Activated CD4-positive, alpha-beta T cell treated with anti-CD3 and anti-CD28 coated beads for 1 hour (primary cell): ENCODE measurements at regions not wholly inside any gene's neighbourhood (a gene's known extent, or its start where the extent isn't known, plus 50 kb on each side); places are given as distances from the start of the nearest gene placed in this dataset.

Experiments used
- DNase-seq: peaks from one replicate; pipeline ENCODE4 v3.0.0-alpha.2; 2020

DNA sequence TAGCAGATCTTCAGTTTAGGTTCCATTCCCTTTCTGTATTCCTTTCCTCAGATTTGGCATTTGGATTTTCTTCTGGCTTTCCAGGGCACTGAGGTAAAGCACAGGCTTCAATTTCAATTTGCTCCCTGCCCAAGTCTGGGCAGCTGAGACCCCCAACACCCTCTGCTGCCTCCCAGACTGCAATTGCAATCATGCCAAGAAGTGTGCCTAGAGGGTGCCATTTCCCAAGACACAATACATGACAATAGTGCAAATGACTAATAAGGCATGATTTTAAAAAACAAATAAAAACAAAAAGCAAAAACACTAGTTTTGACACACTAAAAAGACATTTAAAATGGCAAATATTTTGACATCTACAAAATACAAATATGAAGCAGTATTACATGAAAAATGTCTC is 364.8 kb downstream of the EPM2A start:
- no peak for DNase-seq

DNA sequence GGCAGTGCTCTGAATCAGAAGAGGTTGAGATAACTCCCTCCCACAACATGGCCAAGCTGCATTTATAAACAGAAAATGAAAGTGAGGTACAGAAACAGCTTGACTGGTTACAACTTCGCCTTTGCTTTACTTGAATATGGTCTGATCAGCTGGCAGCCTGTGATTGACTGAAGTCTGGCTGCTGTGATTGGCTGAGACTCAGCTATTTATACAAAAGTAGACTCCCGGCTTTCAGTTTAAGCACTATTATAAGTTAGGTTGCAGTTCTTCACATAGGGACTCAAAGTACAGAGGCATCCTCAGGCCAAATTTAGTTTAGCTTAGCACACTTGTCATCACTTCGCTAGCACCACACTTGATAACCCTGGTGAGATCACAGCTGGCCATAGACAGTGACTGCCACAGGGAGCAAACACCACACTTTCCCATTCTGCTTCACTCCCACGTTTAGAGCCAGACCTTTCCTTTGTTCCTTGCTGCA is 362.6 kb downstream of the EPM2A start:
- DNase-seq: no peak

DNA sequence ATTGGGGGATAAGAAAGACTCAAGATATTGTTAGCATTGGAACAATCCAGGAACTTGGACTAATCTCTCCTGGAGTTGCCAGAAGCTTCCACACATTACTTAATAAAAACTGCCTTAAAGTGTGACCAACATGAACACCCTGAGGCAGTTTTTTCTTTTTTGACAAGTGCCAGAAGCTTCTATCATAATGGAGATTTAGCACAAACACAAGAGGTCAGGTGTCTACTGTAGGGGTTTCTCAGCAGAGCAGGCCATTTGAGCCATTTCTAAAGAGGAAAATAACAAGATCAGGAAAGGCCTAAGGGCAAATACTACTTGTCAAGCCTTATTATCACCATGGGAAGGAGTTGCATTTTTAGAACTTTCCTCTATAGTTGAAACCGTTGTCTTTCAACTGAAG is 361.5 kb downstream of the EPM2A start:
- no peak for DNase-seq

DNA sequence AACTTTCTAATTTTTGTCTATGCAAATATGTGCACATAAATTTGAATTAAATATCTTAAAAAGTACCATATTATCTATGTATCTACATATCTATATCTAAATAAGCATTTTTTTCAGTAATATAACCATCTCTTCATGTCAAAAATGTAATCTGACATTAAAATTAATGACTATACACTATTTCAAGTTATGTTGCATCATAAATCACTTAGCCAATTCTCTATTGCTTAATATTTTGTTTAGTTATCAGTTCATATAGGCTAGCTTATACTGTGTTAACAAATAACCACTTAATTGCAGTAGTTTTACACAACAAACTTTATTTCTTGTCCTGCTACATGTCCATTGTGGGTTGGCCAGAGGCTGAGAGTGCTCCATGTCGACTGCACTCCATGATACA is 360.8 kb downstream of the EPM2A start:
- DNase-seq: no peak

DNA sequence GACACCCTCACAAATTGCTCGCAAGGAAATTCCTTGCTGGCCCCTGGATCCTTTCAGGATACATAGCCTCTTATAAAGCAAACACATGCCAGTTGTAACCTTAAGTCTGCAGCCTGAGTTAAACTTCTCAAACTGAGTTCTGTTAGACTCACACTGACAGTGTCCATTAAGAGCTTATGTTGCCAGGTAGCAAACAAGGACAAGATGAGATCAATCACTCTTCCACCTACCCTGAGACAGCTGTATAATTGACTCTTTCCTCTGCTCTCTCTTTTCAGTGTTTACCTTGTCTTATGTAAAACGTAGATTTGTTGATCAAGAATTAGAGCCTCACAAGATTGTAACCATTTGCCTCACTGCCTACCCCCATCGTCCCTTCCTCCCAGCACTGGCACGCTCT is 359.8 kb downstream of the EPM2A start:
- no peak for DNase-seq

DNA sequence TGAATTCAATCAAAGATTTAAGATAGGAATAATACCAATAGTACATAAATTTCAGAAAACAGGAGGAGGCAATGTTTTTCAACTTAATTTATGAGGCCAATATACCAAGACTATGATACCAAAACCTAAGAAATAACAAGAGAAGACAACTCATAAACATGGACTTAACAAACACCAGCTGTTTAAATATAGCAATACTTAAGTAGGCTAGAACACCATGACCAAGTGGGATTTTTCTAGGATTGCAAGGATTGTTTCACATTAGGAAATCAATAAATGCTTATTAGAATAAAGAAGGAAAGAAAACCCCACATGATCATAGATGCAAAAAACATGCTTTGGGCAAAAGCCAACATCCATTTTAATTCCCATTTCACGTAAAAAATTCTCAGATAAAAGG is 355.1 kb downstream of the EPM2A start:
- no peak for DNase-seq

DNA sequence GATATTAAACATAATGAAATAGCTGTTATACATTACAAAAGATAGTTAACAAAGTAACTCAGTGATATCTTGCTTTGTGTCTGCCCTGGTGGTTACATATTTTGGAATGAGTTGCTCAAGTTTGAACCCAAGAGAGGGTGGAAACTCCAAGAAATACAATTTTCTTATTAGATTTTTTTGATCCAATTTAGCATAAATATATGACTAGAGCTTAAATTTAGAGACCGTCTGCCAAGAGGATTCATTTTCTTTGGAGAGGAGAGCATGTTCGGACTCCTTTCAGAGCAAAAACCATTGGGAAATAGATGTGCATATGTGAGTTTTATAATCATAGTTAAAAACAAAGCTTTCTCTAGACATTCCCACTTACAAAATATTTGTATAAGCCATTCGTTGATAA is 353.4 kb downstream of the EPM2A start:
- DNase-seq: no peak

DNA sequence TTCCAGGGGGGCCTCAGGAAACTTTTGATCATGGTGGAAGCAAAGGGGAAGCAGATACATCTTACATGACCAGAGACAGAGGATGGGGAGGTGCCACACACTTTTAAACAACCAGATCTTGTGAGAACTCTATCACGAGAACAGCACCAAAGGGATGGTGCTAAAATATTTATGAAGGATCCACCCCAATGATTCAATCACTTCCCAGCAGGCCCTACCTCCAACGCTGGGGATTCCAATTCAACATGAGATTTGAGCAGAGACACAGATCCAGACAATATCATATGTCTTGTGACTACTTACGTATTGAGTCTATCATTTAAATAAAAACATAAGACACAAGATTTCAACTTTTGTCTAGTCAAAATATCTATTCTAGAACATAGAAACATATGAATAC is 351.9 kb downstream of the EPM2A start:
- DNase-seq: no peak

DNA sequence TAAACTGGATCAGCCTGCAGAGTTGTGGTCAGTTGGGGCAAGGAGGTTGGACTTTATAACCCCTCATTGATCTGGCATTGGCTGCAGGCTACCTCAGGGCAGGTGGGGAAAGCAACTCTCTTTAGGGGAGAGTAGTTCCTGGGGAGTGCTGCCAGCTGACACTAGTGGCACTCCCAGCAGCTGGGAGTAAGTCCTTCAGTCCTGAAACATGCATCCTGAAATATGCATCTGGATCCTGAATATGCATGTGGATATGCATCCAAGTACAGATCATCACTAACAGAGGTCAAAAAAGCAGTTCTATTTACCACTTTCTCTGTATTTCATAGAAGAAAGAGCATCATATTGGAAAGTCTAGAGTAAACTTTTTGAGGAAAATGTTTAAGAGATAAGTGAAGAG is 350.8 kb downstream of the EPM2A start:
- DNase-seq: no peak

DNA sequence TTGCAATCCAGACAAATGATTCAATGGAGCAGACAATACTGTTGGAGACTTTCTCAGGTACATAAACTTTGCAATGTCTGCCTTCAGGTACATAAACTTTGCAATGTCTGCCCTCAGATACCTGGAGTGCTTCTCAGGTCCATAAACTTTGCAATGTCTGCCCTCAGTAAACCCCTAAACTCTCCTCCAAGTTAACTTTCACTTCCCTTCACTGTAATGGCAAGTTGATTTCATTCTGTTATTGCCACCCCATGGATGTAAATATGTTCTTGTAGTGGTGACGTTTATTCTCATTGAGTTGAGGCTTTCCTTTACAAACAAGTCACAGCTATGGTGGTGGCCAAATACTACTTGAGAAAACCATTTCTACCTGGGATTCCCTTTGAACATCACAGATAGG is 338.8 kb downstream of the EPM2A start:
- DNase-seq: no peak

DNA sequence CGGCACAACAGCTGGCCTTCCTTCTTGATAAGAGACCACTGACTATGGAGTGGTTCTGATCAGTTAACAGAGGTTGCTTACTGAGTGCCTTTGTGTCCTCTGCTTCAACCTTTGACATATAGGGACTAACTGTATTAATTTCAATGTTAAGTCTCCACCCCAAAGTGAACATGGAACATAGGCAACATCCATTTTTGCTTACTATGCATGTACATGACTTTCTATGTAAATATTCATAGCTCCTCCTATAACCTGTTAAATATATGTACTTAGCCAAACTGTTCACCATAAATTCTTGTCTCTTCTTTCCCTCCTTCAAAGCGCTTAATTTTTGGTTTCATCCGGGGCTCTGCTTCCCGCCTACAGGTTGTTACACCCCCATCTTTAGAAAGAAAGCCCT is 334.8 kb downstream of the EPM2A start:
- DNase-seq: no peak

DNA sequence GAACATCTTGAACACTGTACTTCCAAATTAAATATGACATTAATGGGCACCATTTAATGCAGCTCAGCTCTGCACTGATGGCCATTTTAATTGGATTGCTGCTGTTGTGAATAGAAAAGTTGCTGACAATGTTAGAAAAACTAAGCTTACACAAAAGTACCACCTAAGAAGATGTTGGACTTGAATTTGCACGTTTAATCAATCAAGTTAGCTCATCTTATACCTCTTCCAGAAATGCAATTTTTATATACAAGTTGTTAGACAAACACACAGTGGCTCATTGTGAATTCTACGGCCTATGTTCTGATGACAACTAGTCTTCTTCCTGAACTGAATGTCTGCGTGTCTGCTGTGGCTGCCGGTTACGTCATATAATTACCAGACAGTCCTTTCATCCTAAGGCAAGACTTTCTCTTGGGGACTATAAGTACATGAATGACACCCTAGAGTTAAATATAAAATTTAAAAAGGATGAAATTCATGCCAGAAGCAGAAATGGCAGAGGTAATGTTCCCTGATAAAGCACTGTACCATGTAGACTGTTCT is 330.2 kb downstream of the EPM2A start:
- no peak for DNase-seq

DNA sequence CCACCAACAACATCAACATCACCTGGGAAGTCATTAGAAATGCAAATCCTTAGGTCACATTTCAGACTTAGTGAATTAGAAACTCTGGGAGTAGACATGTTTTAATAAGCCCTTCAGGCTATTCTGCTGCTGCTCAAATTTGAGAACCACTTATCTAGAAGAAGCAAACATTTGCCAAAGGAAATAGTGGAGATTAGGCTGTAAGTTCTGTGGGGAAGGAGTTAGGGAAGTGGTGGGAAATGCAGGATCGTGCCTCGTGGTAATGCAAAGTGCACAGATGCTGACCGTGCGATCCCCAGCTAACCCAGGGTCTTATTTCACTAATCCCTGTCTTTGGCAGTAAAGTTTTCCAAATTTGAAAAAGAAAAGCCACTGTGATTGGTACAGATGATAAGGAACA is 328.5 kb downstream of the EPM2A start:
- no peak for DNase-seq

DNA sequence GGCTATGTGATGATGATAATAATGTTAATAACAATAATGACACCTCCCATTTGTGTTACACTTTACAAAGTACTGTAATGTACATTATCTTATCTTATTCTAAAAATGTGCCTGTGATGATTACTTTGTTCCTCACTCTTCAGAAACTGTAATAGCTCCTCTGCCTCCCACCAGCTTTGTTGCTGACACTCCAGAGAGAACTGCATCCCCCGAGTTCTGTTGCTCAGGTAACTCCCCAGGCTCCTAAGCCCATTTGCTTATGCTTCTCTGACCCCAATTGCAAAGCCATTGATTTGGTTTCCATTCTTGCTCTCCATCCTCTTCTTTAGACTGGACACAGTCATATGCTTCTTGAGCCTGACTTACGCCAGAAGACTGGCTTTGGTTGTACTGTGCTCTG is 319.7 kb downstream of the EPM2A start:
- no peak for DNase-seq

DNA sequence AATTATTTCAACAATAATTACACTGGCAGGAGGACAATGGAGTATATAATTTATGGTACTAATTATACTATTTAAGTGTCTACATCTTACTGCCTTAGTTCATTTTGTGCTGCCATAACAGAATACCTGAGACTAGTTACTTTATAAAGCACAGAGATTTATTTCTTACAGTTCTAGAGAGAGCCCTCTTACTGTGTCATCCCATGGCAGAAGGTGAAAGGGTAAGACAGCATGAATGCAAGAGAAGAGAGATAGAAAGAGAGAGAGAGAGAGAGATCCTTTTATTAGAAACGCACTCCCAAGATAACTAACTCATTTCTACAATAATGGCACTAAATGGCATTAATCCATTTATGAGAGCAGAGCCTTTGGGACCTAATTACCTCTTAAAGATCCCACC is 314.7 kb downstream of the EPM2A start:
- no peak for DNase-seq

DNA sequence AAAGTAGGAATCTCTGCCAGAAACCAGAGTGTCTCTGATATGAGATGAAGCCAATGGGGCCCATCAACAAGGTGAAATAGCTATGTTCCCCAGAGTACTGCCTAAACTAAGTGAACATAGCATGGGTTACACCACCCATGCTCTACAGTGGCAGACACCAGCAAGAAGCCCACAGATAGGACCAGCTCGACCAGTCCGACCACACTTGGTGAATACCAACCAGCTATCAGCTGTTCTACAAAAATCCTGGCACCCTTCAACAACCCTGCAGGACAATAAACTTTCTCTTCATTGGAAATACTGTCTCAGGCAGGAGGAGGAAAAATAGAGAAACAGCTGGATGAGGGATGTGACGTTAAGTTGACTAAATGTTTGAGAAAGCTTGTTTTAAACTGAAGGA is 311.4 kb downstream of the EPM2A start:
- DNase-seq: no peak

DNA sequence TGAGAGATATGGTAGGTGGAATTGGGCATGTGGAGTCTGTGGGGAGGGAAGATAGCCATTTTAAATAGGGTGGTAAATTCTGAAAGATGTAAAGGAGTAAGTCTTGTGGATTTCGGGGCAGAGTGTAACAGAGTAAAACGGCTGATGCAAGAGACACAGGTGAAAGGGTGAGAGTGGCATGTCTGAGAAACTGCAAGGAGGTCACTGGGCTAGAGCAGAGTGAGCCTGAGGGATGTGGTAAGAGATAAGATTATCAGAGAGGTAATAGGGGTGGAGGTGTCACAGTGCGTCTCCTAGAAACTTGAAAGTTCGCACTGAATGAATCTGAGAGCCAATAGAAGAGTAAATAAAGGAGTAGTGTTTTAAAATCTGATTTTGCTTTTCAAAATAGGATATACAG is 308.1 kb downstream of the EPM2A start:
- no peak for DNase-seq

DNA sequence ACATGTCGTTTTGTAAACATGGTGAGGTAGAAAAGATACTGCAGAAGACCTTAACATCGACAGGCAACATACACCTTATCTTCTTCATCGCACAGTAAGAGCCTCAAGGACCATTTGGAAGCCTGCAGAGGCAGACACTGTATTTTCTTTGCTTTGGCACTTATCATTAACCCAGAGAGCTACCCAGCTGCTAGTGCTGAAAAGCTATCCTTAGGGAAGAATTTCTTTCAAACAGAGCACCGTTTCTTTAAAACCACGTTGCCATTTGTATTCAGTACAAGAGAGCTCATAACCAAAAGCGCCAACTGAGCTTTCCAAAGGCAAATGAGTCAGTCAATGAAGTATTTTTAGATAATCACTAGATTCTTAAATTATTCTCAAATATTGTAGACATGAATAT is 306.6 kb downstream of the EPM2A start:
- no peak for DNase-seq

DNA sequence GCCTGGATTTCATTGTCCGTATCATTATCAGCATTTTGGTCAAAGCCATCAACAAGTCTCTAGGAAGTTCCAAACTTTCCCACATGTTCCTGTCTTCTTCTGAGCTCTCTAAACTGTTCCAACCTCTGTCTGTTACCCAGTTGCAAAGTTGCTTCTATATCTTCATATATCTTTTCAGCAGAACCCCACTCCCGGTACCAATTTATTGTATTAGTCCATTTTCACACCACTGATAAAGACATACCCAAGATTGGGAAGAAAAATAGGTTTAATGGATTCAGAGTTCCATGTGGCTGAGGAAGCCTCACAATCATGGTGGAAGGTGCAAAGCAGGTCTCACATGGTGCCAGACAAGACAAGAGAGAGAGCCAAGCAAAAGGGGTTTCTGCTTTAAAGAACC is 293.2 kb downstream of the EPM2A start:
- DNase-seq: no peak

DNA sequence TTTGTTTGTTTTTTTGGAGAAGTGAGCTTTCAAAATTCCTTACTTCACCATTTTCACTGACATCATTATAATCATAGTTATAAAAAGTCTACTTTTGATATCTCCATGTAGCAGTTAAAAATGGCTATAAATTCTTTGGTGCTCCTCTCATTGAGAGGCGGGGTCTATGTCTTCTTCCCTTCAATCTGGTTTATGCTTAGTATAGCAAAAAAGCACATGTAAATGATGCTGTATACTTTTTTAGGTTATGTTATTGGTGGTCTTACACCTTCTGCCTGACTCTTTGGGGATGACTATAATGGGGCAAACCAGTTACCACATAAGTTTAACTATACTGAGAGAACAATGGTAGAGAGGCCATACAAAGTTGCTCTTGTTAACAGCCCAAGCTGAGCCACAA is 289.6 kb downstream of the EPM2A start:
- no peak for DNase-seq

DNA sequence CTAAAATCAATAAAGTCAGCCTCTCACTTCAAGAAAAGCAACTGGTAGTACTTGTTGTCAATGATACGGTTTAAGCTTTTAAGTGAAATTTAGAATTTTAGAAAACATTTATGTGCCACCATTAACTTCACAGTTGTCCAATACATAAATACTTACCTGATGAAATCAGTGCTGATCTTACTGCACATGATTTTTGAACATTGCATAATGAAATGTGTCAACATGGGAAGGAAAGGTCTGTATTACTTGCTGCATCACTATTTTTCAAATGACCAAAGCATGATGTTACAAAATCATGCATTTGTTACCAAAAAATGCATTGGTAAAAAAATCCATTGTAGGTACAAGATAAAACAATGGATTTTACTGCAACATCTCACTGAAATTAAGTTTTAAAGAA is 284.3 kb downstream of the EPM2A start:
- DNase-seq: no peak

DNA sequence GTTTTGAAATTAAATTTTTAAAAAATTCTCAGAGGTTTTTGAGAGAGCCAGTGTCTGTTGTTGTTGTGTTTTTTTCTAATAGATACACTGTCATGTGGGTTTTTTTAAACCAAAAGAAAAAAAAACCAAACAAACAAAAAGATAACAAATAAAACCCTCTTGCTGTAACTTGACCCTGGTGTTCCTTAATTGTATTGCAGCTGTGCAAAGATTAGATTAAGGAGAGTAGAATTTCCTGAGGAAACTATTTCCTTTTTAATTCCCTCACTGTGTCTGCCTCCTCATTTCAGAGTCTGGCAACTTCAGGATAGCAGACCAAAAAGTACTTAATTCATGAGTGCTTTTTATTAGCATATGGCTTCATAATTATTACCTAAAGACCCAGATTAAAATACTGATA is 281.9 kb downstream of the EPM2A start:
- DNase-seq: no peak

DNA sequence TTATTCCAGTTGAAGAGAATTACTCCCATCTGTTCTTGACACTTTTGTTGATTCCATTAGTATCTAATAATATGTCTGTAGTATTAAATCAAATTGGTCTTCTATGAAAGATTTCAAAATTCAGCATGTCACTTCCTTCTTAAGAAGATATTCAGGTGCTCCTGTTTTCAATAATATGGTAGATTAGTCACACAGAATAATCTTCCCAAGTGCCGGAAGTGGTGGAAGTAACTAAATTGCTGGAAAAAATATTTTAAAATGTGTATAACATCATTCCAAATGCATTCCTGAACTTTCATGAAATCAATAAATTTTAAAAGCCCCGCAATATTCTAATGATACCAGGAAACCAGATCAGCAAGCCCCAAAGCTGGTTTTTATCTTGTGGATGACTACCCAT is 281.3 kb downstream of the EPM2A start:
- no peak for DNase-seq

DNA sequence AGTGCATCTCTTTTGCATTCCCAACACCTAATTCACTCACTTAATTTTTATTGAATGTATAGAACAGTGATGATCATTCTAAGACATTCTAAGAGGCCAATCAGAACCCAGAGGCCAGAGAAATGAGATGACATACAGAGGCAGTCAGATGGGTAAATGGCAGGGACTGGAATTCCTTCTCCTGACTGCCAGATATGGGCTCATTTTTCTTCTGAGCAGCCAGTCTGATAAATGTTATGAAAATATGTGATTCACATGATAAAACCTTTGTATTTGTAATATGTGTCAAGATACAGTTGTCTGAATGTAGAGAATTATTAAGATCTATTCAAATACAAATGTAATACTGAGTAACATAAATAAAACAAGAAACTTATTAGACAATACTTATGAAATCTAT is 277.8 kb downstream of the EPM2A start:
- no peak for DNase-seq

DNA sequence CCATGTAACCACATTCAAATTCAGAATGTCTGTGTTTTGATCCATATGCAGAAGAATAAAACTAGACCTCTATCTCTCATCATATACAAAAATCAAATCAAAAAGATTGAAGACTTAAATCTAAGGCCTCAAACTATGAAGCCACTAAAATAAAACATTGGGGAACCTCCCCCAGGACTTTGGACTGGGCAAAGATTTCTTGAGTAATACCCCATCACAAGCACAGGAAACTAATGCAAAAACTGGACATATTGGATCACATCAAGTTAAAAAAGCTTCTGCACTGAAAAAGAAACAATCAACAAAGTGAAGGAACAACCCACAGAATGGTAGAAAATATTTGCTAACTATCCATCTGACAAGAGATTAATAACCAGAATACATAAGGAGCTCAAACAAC is 266.8 kb downstream of the EPM2A start:
- DNase-seq: no peak

DNA sequence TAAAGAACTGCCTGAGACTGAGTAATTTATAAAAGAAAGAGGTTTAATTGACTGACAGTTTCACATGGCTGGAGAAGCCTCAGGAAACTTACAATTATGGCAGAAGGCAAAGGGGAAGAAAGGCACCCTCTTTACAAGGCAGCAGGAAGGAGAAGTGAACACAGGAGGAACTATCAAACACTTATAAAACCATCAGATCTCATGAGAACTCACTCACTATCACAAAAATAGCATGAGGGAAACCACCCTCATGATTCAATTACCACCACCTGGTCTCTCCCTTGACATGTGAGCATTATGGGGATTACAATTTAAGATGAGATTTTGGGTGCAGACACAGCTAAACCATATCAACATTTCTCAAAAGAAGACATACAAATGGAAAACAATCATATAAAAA is 266.3 kb downstream of the EPM2A start:
- DNase-seq: no peak
